ENCODE measurements at regions not wholly inside any gene's neighbourhood (a gene's known extent, or its start where the extent isn't known, plus 50 kb on each side); places are given as distances from the start of the nearest gene placed in this dataset.

GRCh38 chr11:112790286-112790685 is 170.9 kb upstream of the NCAM1 start:
- no peak overlapping the region for H4K91ac ChIP-seq (ENCODE audit: low read depth, low read length, poor library complexity)
- no peak overlapping the region for H2BK12ac ChIP-seq (ENCODE audit: low read length)
- H4K8ac ChIP-seq (ENCODE audit: low read depth, low read length): no peak overlapping the region
- H3K27me3 ChIP-seq (ENCODE audit: control insufficient read depth in 3 of 3, insufficient read depth in 3 of 3, low read depth in 1 of 3, low read length in 3 of 3): no peaks in the 10 kb centered on the region
- no peak overlapping the region for H3K4me2 ChIP-seq (ENCODE audit: insufficient read depth, low read length, poor library complexity, severe bottlenecking)
- DNase-seq (ENCODE audit: low spot score): no peak
- no peak overlapping the region for H2AFZ ChIP-seq (ENCODE audit: low read length)
- no peaks in the 10 kb centered on the region for H3K36me3 ChIP-seq (replicated peaks in 1 of 2; ENCODE audit: control insufficient read depth in 2 of 2, insufficient read depth in 2 of 2, low read length in 2 of 2)
- H2BK15ac ChIP-seq (ENCODE audit: low read length): no peak overlapping the region
- no peak overlapping the region for H3K14ac ChIP-seq (ENCODE audit: low read length)
- no peak overlapping the region for H2BK120ac ChIP-seq (ENCODE audit: low read depth, low read length)
- no peak overlapping the region for H2AK5ac ChIP-seq (ENCODE audit: low read depth, low read length)
- no peak overlapping the region for H3K27ac ChIP-seq (replicated peaks; ENCODE audit: low read length)
- no peak overlapping the region for H3K9ac ChIP-seq (ENCODE audit: low read depth, low read length, poor library complexity)
- H2BK5ac ChIP-seq (ENCODE audit: low read length): no peak overlapping the region
- H3K9me3 ChIP-seq (replicated peaks in 1 of 2; ENCODE audit: control insufficient read depth in 2 of 2, insufficient read depth in 1 of 2, low read depth in 1 of 2, low read length in 2 of 2): no peaks in the 10 kb centered on the region
- no peak overlapping the region for H3K4me3 ChIP-seq (ENCODE audit: low read length in 2 of 2)
- no CpG with 5 or more reads among the region's 3 CpGs for WGBS, 2 donors (ENCODE audit: extremely low coverage in 2 of 2, insufficient read length in 2 of 2, insufficient replicate concordance in 1 of 2)
- no peak overlapping the region for H3K4ac ChIP-seq (ENCODE audit: low read length)
- H3K79me1 ChIP-seq (ENCODE audit: low read depth, low read length): no peaks in the 10 kb centered on the region
- H3K18ac ChIP-seq (ENCODE audit: low read length): no peak overlapping the region
- H3K23ac ChIP-seq (ENCODE audit: low read depth, low read length, poor library complexity): no peak overlapping the region
- no peaks in the 10 kb centered on the region for H3K4me1 ChIP-seq (ENCODE audit: control insufficient read depth in 2 of 2, insufficient read depth in 1 of 2, low read depth in 1 of 2, low read length in 2 of 2)

- Histone ChIP-seq H3K14ac (ENCODE audit: low read length) (no peak overlapping the region), H3K27ac (replicated peaks; ENCODE audit: low read length) (no peak overlapping the region), H3K79me1 (ENCODE audit: low read depth, low read length) (no peaks in the 10 kb centered on the region), H3K27me3 (ENCODE audit: control insufficient read depth in 3 of 3, insufficient read depth in 3 of 3, low read depth in 1 of 3, low read length in 3 of 3) (no peaks in the 10 kb centered on the region), H4K8ac (ENCODE audit: low read depth, low read length) (no peak overlapping the region), H3K18ac (ENCODE audit: low read length) (no peak overlapping the region), H2BK5ac (ENCODE audit: low read length) (no peak overlapping the region), H3K4me3 (ENCODE audit: low read length in 2 of 2) (no peak overlapping the region), H3K23ac (ENCODE audit: low read depth, low read length, poor library complexity) (no peak overlapping the region), H3K36me3 (replicated peaks in 1 of 2; ENCODE audit: control insufficient read depth in 2 of 2, insufficient read depth in 2 of 2, low read length in 2 of 2) (no peaks in the 10 kb centered on the region), H3K4me2 (ENCODE audit: insufficient read depth, low read length, poor library complexity, severe bottlenecking) (no peak overlapping the region), H2BK120ac (ENCODE audit: low read depth, low read length) (no peak overlapping the region), H4K91ac (ENCODE audit: low read depth, low read length, poor library complexity) (no peak overlapping the region), H2BK12ac (ENCODE audit: low read length) (no peak overlapping the region), H3K9me3 (replicated peaks in 1 of 2; ENCODE audit: control insufficient read depth in 2 of 2, insufficient read depth in 1 of 2, low read depth in 1 of 2, low read length in 2 of 2) (peaks cover 0 to 2% of the 10 kb centered on the region in 2 donors), H3K9ac (ENCODE audit: low read depth, low read length, poor library complexity) (no peak overlapping the region), H3K4me1 (ENCODE audit: control insufficient read depth in 2 of 2, insufficient read depth in 1 of 2, low read depth in 1 of 2, low read length in 2 of 2) (peaks cover 0 to 11% of the 10 kb centered on the region in 2 donors), H2AK5ac (ENCODE audit: low read depth, low read length) (no peak overlapping the region), H2AFZ (ENCODE audit: low read length) (no peak overlapping the region), H2BK15ac (ENCODE audit: low read length) (no peak overlapping the region), H3K4ac (ENCODE audit: low read length) (no peak overlapping the region)
- no peak for DNase-seq (ENCODE audit: low spot score)
- no CpG with 5 or more reads among the region's 5 CpGs for WGBS, 2 donors (ENCODE audit: extremely low coverage in 2 of 2, insufficient read length in 2 of 2, insufficient replicate concordance in 1 of 2)
Measured at GRCh38 chr11:112792070-112792469, 169.2 kb upstream of the NCAM1 start.

GRCh38 chr11:112793416-112793815 is 167.8 kb upstream of the NCAM1 start:
- Histone ChIP-seq H2BK5ac (ENCODE audit: low read length) (no peak overlapping the region), H3K4me1 (ENCODE audit: control insufficient read depth in 2 of 2, insufficient read depth in 1 of 2, low read depth in 1 of 2, low read length in 2 of 2) (peaks cover 4 to 22% of the 10 kb centered on the region in 2 donors), H3K18ac (ENCODE audit: low read length) (no peak overlapping the region), H2BK12ac (ENCODE audit: low read length) (no peak overlapping the region), H3K79me1 (ENCODE audit: low read depth, low read length) (no peaks in the 10 kb centered on the region), H3K4me3 (ENCODE audit: low read length in 2 of 2) (no peak overlapping the region), H3K14ac (ENCODE audit: low read length) (no peak overlapping the region), H3K36me3 (replicated peaks in 1 of 2; ENCODE audit: control insufficient read depth in 2 of 2, insufficient read depth in 2 of 2, low read length in 2 of 2) (no peaks in the 10 kb centered on the region), H3K27me3 (ENCODE audit: control insufficient read depth in 3 of 3, insufficient read depth in 3 of 3, low read depth in 1 of 3, low read length in 3 of 3) (no peaks in the 10 kb centered on the region), H3K9ac (ENCODE audit: low read depth, low read length, poor library complexity) (no peak overlapping the region), H3K4me2 (ENCODE audit: insufficient read depth, low read length, poor library complexity, severe bottlenecking) (no peak overlapping the region), H2BK120ac (ENCODE audit: low read depth, low read length) (no peak overlapping the region), H2AFZ (ENCODE audit: low read length) (no peak overlapping the region), H3K27ac (replicated peaks; ENCODE audit: low read length) (no peak overlapping the region), H3K23ac (ENCODE audit: low read depth, low read length, poor library complexity) (no peak overlapping the region), H4K8ac (ENCODE audit: low read depth, low read length) (no peak overlapping the region), H3K4ac (ENCODE audit: low read length) (no peak overlapping the region), H4K91ac (ENCODE audit: low read depth, low read length, poor library complexity) (no peak overlapping the region), H2AK5ac (ENCODE audit: low read depth, low read length) (no peak overlapping the region), H3K9me3 (replicated peaks in 1 of 2; ENCODE audit: control insufficient read depth in 2 of 2, insufficient read depth in 1 of 2, low read depth in 1 of 2, low read length in 2 of 2) (peaks cover 0 to 2% of the 10 kb centered on the region in 2 donors), H2BK15ac (ENCODE audit: low read length) (no peak overlapping the region)
- DNase-seq (ENCODE audit: low spot score): no peak
- no CpG with 5 or more reads among the region's 1 CpG for WGBS, 2 donors (ENCODE audit: extremely low coverage in 2 of 2, insufficient read length in 2 of 2, insufficient replicate concordance in 1 of 2)

GRCh38 chr11:112794331-112794846 is 166.8 kb upstream of the NCAM1 start:
- Histone ChIP-seq H3K18ac (ENCODE audit: low read length) (no peak overlapping the region), H3K4me3 (ENCODE audit: low read length in 2 of 2) (no peak overlapping the region), H4K91ac (ENCODE audit: low read depth, low read length, poor library complexity) (no peak overlapping the region), H2AFZ (ENCODE audit: low read length) (no peak overlapping the region), H3K36me3 (replicated peaks in 1 of 2; ENCODE audit: control insufficient read depth in 2 of 2, insufficient read depth in 2 of 2, low read length in 2 of 2) (no peaks in the 10 kb centered on the region), H2BK12ac (ENCODE audit: low read length) (no peak overlapping the region), H3K4me1 (ENCODE audit: control insufficient read depth in 2 of 2, insufficient read depth in 1 of 2, low read depth in 1 of 2, low read length in 2 of 2) (peaks cover 4 to 22% of the 10 kb centered on the region in 2 donors), H2BK5ac (ENCODE audit: low read length) (no peak overlapping the region), H4K8ac (ENCODE audit: low read depth, low read length) (no peak overlapping the region), H2BK15ac (ENCODE audit: low read length) (no peak overlapping the region), H3K14ac (ENCODE audit: low read length) (no peak overlapping the region), H3K9ac (ENCODE audit: low read depth, low read length, poor library complexity) (no peak overlapping the region), H3K27me3 (ENCODE audit: control insufficient read depth in 3 of 3, insufficient read depth in 3 of 3, low read depth in 1 of 3, low read length in 3 of 3) (no peaks in the 10 kb centered on the region), H2AK5ac (ENCODE audit: low read depth, low read length) (no peak overlapping the region), H3K79me1 (ENCODE audit: low read depth, low read length) (no peaks in the 10 kb centered on the region), H3K27ac (replicated peaks; ENCODE audit: low read length) (no peak overlapping the region), H3K9me3 (replicated peaks in 1 of 2; ENCODE audit: control insufficient read depth in 2 of 2, insufficient read depth in 1 of 2, low read depth in 1 of 2, low read length in 2 of 2) (peaks cover 0 to 2% of the 10 kb centered on the region in 2 donors), H3K4ac (ENCODE audit: low read length) (no peak overlapping the region), H2BK120ac (ENCODE audit: low read depth, low read length) (no peak overlapping the region), H3K4me2 (ENCODE audit: insufficient read depth, low read length, poor library complexity, severe bottlenecking) (no peak overlapping the region), H3K23ac (ENCODE audit: low read depth, low read length, poor library complexity) (no peak overlapping the region)
- DNase-seq (ENCODE audit: low spot score): no peak
- WGBS, 2 donors (ENCODE audit: extremely low coverage in 2 of 2, insufficient read length in 2 of 2, insufficient replicate concordance in 1 of 2): no CpG with 5 or more reads among the region's 2 CpGs

All from neuronal stem cell (in vitro differentiated cells).